Mesenchymal stem cell (in vitro differentiated cells and primary cell): ENCODE measurements at regions not wholly inside any gene's neighbourhood (a gene's known extent, or its start where the extent isn't known, plus 50 kb on each side); places are given as distances from the start of the nearest gene placed in this dataset.

Source experiments
- DNase-seq: peaks from one replicate; pipeline ENCODE4 v3.0.0-alpha.2; 2013
- H2AFZ ChIP-seq: one replicate; pipeline ENCODE4 v1.6.1; 2013; ENCODE audit warnings: low read depth, mild to moderate bottlenecking, control low read depth, inconsistent platforms, low read length, moderate library complexity
- H2AK5ac ChIP-seq: 2 replicates; pipeline ENCODE4 v1.6.1; 2013; ENCODE audit warnings: low read length, moderate library complexity, mild to moderate bottlenecking, inconsistent platforms; ENCODE audit not compliant: severe bottlenecking
- H2BK120ac ChIP-seq: one replicate; pipeline ENCODE4 v1.6.1; 2013; ENCODE audit warnings: low read depth, mild to moderate bottlenecking, inconsistent platforms, low read length, moderate library complexity
- H2BK12ac ChIP-seq, 2 experiments: one replicate each; pipeline ENCODE4 v1.6.1; 2013; ENCODE audit warnings: inconsistent platforms in 2 of 2, low read length in 2 of 2, mild to moderate bottlenecking in 2 of 2, moderate library complexity in 2 of 2, control low read depth in 1 of 2
- H2BK15ac ChIP-seq: one replicate; pipeline ENCODE4 v1.6.1; 2013; ENCODE audit warnings: mild to moderate bottlenecking, low read depth, inconsistent platforms; ENCODE audit not compliant: poor library complexity, severe bottlenecking
- H2BK5ac ChIP-seq: 2 replicates; pipeline ENCODE4 v1.6.1; 2013; ENCODE audit warnings: low read depth, mild to moderate bottlenecking, low read length, control low read depth, inconsistent platforms; ENCODE audit not compliant: poor library complexity, severe bottlenecking
- H3K14ac ChIP-seq, 2 experiments: one replicate each; pipeline ENCODE4 v1.6.1; 2013; ENCODE audit warnings: inconsistent platforms in 2 of 2, low read length in 2 of 2, control low read depth in 1 of 2, mild to moderate bottlenecking in 1 of 2, moderate library complexity in 1 of 2
- H3K18ac ChIP-seq, 2 experiments: one replicate each; pipeline ENCODE4 v1.6.1; 2013; ENCODE audit warnings: inconsistent platforms in 2 of 2, low read length in 2 of 2, control low read depth in 1 of 2, low read depth in 1 of 2, mild to moderate bottlenecking in 1 of 2
- H3K23ac ChIP-seq, 2 experiments: one replicate each; pipeline ENCODE4 v1.6.1; 2013; ENCODE audit warnings: inconsistent platforms in 2 of 2, low read length in 2 of 2, mild to moderate bottlenecking in 2 of 2, moderate library complexity in 2 of 2, control low read depth in 1 of 2
- H3K27ac ChIP-seq: 2 replicates; pipeline ENCODE4 v1.5.1; 2013; ENCODE audit warnings: mild to moderate bottlenecking, moderate library complexity, low read length, control low read depth, inconsistent platforms; ENCODE audit not compliant: poor library complexity, severe bottlenecking
- H3K27me3 ChIP-seq, 2 experiments: 2 replicates each; pipeline versions ENCODE4 v1.6.1 to v1.7.0; 2013; ENCODE audit warnings: low read length in 2 of 2, mild to moderate bottlenecking in 2 of 2, moderate library complexity in 2 of 2, control low read depth in 1 of 2, inconsistent platforms in 1 of 2; ENCODE audit not compliant: control insufficient read depth in 1 of 2, insufficient read depth in 1 of 2
- H3K36me3 ChIP-seq, 2 experiments: 2 replicates each; pipeline versions ENCODE4 v1.6.1 to v1.7.0; 2013; ENCODE audit warnings: low read length in 2 of 2, control low read depth in 1 of 2, inconsistent platforms in 1 of 2, low read depth in 1 of 2, mild to moderate bottlenecking in 1 of 2; ENCODE audit not compliant: insufficient read depth in 2 of 2, control insufficient read depth in 1 of 2
- H3K4ac ChIP-seq, 2 experiments: one replicate each; pipeline ENCODE4 v1.6.1; 2013; ENCODE audit warnings: inconsistent platforms in 2 of 2, low read length in 2 of 2, mild to moderate bottlenecking in 2 of 2, moderate library complexity in 2 of 2, control low read depth in 1 of 2, low read depth in 1 of 2
- H3K4me1 ChIP-seq: 2 replicates; pipeline ENCODE4 v1.6.1; 2013; ENCODE audit warnings: low read depth, low read length, control low read depth; ENCODE audit not compliant: control insufficient read depth, insufficient read depth
- H3K4me2 ChIP-seq: 2 replicates; pipeline ENCODE4 v1.6.1; 2013; ENCODE audit warnings: low read length, mild to moderate bottlenecking, inconsistent platforms; ENCODE audit not compliant: poor library complexity, severe bottlenecking
- H3K4me3 ChIP-seq, 2 experiments: 2 replicates each; pipeline versions ENCODE4 v1.5.1 to v1.7.0; 2013; ENCODE audit warnings: low read length in 2 of 2, mild to moderate bottlenecking in 2 of 2, control low read depth in 1 of 2, low read depth in 1 of 2; ENCODE audit not compliant: insufficient read depth in 1 of 2
- H3K79me1 ChIP-seq: replicated peaks from 2 replicates; pipeline ENCODE4 v1.6.1; 2013; ENCODE audit warnings: mild to moderate bottlenecking, control low read depth, low read length, inconsistent platforms; ENCODE audit not compliant: poor library complexity, severe bottlenecking
- H3K9ac ChIP-seq: 2 replicates; pipeline ENCODE4 v1.7.0; 2013; ENCODE audit warnings: mild to moderate bottlenecking, low read length, moderate library complexity
- H3K9me3 ChIP-seq: 2 replicates; pipeline ENCODE4 v1.7.0; 2013; ENCODE audit warnings: mild to moderate bottlenecking, low read length; ENCODE audit not compliant: control insufficient read depth
- H4K8ac ChIP-seq: one replicate; pipeline ENCODE4 v1.6.1; 2013; ENCODE audit warnings: inconsistent platforms, mild to moderate bottlenecking, low read length, moderate library complexity
- H4K91ac ChIP-seq: one replicate; pipeline ENCODE4 v1.6.1; 2013; ENCODE audit warnings: mild to moderate bottlenecking, low read length, inconsistent platforms
- WGBS: methylation state at CpG from one replicate; pipeline ENCODE4 v1.1.7; 2013; ENCODE audit warnings: mixed read lengths; 5-methylcytosine and 5-hydroxymethylcytosine counted together

DNA sequence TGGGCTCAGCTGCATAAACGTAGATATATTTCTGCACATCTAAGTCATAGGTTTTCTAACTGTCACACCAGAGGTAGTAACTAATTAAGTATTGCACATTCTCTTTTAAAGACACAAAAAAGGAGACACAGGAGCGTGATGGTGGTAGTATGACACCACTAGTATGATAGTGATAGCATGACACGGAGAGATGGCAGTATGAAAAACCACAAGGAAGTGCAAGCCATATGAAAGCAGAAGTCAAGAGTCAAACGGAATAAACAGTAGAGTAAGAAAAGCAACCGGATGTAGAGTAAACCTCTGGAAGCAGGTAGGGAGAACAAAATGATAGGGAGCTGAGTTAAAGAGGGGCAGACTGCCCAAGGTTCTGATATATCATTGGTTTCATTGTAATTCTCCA lies 382.2 kb upstream of the INTU start:
- H3K27me3 ChIP-seq = no peaks in the 10 kb centered on the region
- H2BK5ac ChIP-seq = no peak overlapping the region
- H4K91ac ChIP-seq = no peak overlapping the region
- WGBS = 86% methylated on average over 4 of the region's 5 CpGs
- H3K18ac ChIP-seq = no peak overlapping the region
- no peaks in the 10 kb centered on the region for H3K36me3 ChIP-seq
- no peaks in the 10 kb centered on the region for H3K79me1 ChIP-seq
- no peak overlapping the region for H3K4me3 ChIP-seq
- no peak overlapping the region for H4K8ac ChIP-seq
- H3K4me2 ChIP-seq = no peak overlapping the region
- H2AK5ac ChIP-seq = no peak overlapping the region
- H2BK12ac ChIP-seq = no peak overlapping the region
- no peaks in the 10 kb centered on the region for H3K9me3 ChIP-seq
- no peak overlapping the region for H2AFZ ChIP-seq
- no peak overlapping the region for H2BK120ac ChIP-seq
- H3K4ac ChIP-seq = no peak overlapping the region
- H3K27ac ChIP-seq = no peak overlapping the region
- H3K23ac ChIP-seq = no peak overlapping the region
- no peak overlapping the region for H2BK15ac ChIP-seq
- H3K4me1 ChIP-seq = no peaks in the 10 kb centered on the region
- H3K14ac ChIP-seq = no peak overlapping the region
- DNase-seq = no peak
- H3K9ac ChIP-seq = no peak overlapping the region

DNA sequence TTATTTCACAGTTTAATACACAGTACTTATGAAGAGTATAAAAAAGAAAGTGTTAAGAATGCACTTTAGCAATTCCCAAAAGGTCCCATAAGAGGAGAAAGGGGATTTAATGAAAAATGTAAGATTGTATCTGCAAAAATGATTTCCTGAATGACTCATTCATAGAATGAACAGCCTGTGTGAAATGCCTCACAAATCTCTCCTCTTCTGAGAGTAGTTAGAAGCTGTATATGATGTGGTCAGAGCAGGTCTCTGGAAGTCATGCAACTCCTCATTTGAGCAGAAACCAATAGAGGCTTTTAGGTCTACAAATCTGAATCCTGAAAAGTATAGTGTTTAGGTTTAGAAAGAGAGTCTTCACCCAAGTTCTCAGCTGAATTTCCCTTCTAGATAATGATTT lies 381.3 kb upstream of the INTU start:
- no peaks in the 10 kb centered on the region for H3K79me1 ChIP-seq
- H3K14ac ChIP-seq = no peak overlapping the region
- DNase-seq = peak; percentile 66
- no peak overlapping the region for H3K4ac ChIP-seq
- H3K9me3 ChIP-seq = no peaks in the 10 kb centered on the region
- no peak overlapping the region for H4K8ac ChIP-seq
- H2BK12ac ChIP-seq = no peak overlapping the region
- H4K91ac ChIP-seq = no peak overlapping the region
- no peak overlapping the region for H3K18ac ChIP-seq
- no peak overlapping the region for H2AK5ac ChIP-seq
- H3K9ac ChIP-seq = no peak overlapping the region
- H3K36me3 ChIP-seq = no peaks in the 10 kb centered on the region
- H2AFZ ChIP-seq = no peak overlapping the region
- H2BK5ac ChIP-seq = no peak overlapping the region
- H3K27ac ChIP-seq = no peak overlapping the region
- H3K4me3 ChIP-seq = no peak overlapping the region
- H2BK15ac ChIP-seq = no peak overlapping the region
- no peaks in the 10 kb centered on the region for H3K4me1 ChIP-seq
- H3K23ac ChIP-seq = no peak overlapping the region
- H3K4me2 ChIP-seq = no peak overlapping the region
- no peaks in the 10 kb centered on the region for H3K27me3 ChIP-seq
- H2BK120ac ChIP-seq = no peak overlapping the region

DNA sequence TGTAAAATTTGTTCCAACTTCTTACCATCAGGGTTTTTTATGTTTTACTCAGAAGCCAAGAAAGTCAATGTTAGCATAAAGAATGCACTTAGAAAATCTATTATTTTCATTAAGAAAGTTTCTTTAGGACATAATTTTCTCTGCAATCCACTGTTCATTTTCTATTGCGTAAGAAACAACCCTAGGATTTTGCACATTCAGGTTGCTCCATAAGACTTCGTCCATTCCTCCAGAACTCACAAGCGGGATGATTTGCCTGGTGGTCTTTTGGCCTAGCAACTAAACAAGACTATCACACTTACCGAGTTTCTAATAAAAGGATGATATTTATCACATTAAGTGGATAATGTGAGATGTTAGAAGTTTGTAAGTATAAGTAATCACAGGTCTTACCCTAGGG lies 376.3 kb upstream of the INTU start:
- no peak for DNase-seq
- no peak overlapping the region for H2AFZ ChIP-seq

DNA sequence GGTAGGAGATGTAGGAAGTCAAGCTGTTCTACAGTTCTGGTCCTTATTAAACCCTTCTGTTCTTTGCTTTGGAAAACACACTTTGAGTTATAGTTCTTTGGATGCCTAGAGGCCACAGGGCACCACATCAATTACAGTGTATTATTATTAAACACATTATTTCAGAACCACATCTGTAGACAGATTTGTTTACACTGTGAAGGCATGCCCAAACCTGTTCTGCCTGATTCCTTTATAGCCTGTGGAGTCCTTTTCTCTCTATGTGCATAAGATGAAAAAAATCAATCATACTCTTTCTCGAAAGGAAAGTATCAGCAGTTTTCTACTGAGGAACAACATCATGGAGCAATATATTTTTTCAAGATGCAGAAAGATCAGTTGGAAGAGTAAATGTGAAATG lies 371.3 kb upstream of the INTU start:
- H2BK120ac ChIP-seq = no peak overlapping the region
- no peak overlapping the region for H3K4ac ChIP-seq
- H2AFZ ChIP-seq = no peak overlapping the region
- H3K4me2 ChIP-seq = no peak overlapping the region
- WGBS = 33% methylated on average over 1 of the region's 1 CpG
- no peak overlapping the region for H3K14ac ChIP-seq
- no peaks in the 10 kb centered on the region for H3K9me3 ChIP-seq
- H2AK5ac ChIP-seq = no peak overlapping the region
- no peak overlapping the region for H3K18ac ChIP-seq
- H2BK12ac ChIP-seq = no peak overlapping the region
- no peaks in the 10 kb centered on the region for H3K79me1 ChIP-seq
- no peaks in the 10 kb centered on the region for H3K27me3 ChIP-seq
- no peak overlapping the region for H4K91ac ChIP-seq
- no peak overlapping the region for H2BK5ac ChIP-seq
- no peak overlapping the region for H3K27ac ChIP-seq
- no peak for DNase-seq
- no peaks in the 10 kb centered on the region for H3K4me1 ChIP-seq
- no peak overlapping the region for H2BK15ac ChIP-seq
- H3K36me3 ChIP-seq = no peaks in the 10 kb centered on the region
- no peak overlapping the region for H3K4me3 ChIP-seq
- peak overlapping the region; percentile 1 for H3K9ac ChIP-seq
- H4K8ac ChIP-seq = no peak overlapping the region
- H3K23ac ChIP-seq = no peak overlapping the region

More for the DNA sequence above, 376.3 kb upstream of the INTU start:
- no peak overlapping the region for H3K23ac ChIP-seq
- no peaks in the 10 kb centered on the region for H3K79me1 ChIP-seq
- H3K4ac ChIP-seq = no peak overlapping the region
- H4K8ac ChIP-seq = no peak overlapping the region
- H2AK5ac ChIP-seq = no peak overlapping the region
- no peak overlapping the region for H2BK12ac ChIP-seq
- H4K91ac ChIP-seq = no peak overlapping the region
- H3K27ac ChIP-seq = no peak overlapping the region
- no peak overlapping the region for H2BK15ac ChIP-seq
- no peak overlapping the region for H3K4me3 ChIP-seq
- H3K9me3 ChIP-seq = no peaks in the 10 kb centered on the region
- no peak overlapping the region for H3K14ac ChIP-seq
- no peak overlapping the region for H3K9ac ChIP-seq
- WGBS = 97% methylated on average over 4 of the region's 4 CpGs
- no peak overlapping the region for H2BK120ac ChIP-seq
- H3K4me2 ChIP-seq = no peak overlapping the region
- H3K4me1 ChIP-seq = no peaks in the 10 kb centered on the region
- no peaks in the 10 kb centered on the region for H3K27me3 ChIP-seq
- H3K18ac ChIP-seq = no peak overlapping the region
- no peak overlapping the region for H2BK5ac ChIP-seq
- H3K36me3 ChIP-seq = no peaks in the 10 kb centered on the region
